SK-N-SH treated with all-trans-retinoic acid at 6 μM for 48 hours (cell line): ENCODE measurements at regions not wholly inside any gene's neighbourhood (a gene's known extent, or its start where the extent isn't known, plus 50 kb on each side); places are given as distances from the start of the nearest gene placed in this dataset.

Experiments used
- ATAC-seq: fragments of 200-7000 bp; cut with Tn5 transposase; 3 replicates; pipeline ENCODE4 v1.9.1; 2020; ENCODE audit warnings: mild to moderate bottlenecking, moderate library complexity
- BACH2 ChIP-seq: fragments of 250-450 bp; sonication (Bioruptor Pico); IDR thresholded peaks from 2 replicates; pipeline ENCODE4 v1.9.0; 2021; ENCODE audit warnings: mild to moderate bottlenecking, borderline replicate concordance
- CREB5 ChIP-seq: fragments of 250-450 bp; sonication (Bioruptor Pico); IDR thresholded peaks from 2 replicates; pipeline ENCODE4 v1.5.1; 2020; ENCODE audit warnings: low read depth, mild to moderate bottlenecking, moderate library complexity
- CSDC2 ChIP-seq: fragments of 250-450 bp; sonication (Bioruptor Pico); IDR thresholded peaks from 2 replicates; pipeline ENCODE4 v1.5.0; 2020; ENCODE audit warnings: mild to moderate bottlenecking, moderate library complexity
- GLIS3 ChIP-seq: fragments of 250-450 bp; sonication (Bioruptor Pico); IDR thresholded peaks from 2 replicates; pipeline ENCODE4 v1.5.0; 2020; ENCODE audit warnings: mild to moderate bottlenecking, moderate library complexity
- ISL1 ChIP-seq: fragments of 250-450 bp; sonication (Bioruptor Pico); IDR thresholded peaks from 2 replicates; pipeline ENCODE4 v2.1.2; 2022; ENCODE audit warnings: mild to moderate bottlenecking, moderate library complexity
- OSR1 ChIP-seq: fragments of 250-450 bp; sonication (Bioruptor Pico); IDR thresholded peaks from 2 replicates; pipeline ENCODE4 v1.8.0; 2022; ENCODE audit warnings: moderate library complexity, mild to moderate bottlenecking, inconsistent platforms
- PATZ1 ChIP-seq: fragments of 250-450 bp; sonication (Bioruptor Pico); IDR thresholded peaks from 2 replicates; pipeline ENCODE4 v1.8.0; 2020; ENCODE audit warnings: mild to moderate bottlenecking, moderate library complexity, borderline replicate concordance
- PPARA ChIP-seq: fragments of 250-450 bp; sonication (Bioruptor Pico); IDR thresholded peaks from 2 replicates; pipeline ENCODE4 v1.5.0; 2020; ENCODE audit warnings: mild to moderate bottlenecking, borderline replicate concordance
- RARB ChIP-seq: fragments of 250-450 bp; sonication (Bioruptor Pico); IDR thresholded peaks from 2 replicates; pipeline ENCODE4 v1.8.0; 2021; ENCODE audit warnings: mild to moderate bottlenecking, moderate library complexity
- TCF4 ChIP-seq: fragments of 250-450 bp; sonication (Bioruptor Pico); IDR thresholded peaks from 2 replicates; pipeline ENCODE4 v1.8.0; 2021; ENCODE audit warnings: mild to moderate bottlenecking, moderate library complexity, borderline replicate concordance
- TOX ChIP-seq: fragments of 250-450 bp; sonication (Bioruptor Pico); IDR thresholded peaks from 2 replicates; pipeline ENCODE4 v1.8.0; 2021; ENCODE audit warnings: mild to moderate bottlenecking, moderate library complexity, borderline replicate concordance
- TSHZ2 ChIP-seq: fragments of 250-450 bp; sonication (Bioruptor Pico); IDR thresholded peaks from 2 replicates; pipeline ENCODE4 v1.5.0; 2020; ENCODE audit warnings: mild to moderate bottlenecking, moderate library complexity
- ZC3H10 ChIP-seq: fragments of 250-450 bp; sonication (Bioruptor Pico); IDR thresholded peaks from 2 replicates; pipeline ENCODE4 v1.5.1; 2021; ENCODE audit warnings: mild to moderate bottlenecking, moderate library complexity
- ZFP3 ChIP-seq: fragments of 250-450 bp; sonication (Bioruptor Pico); IDR thresholded peaks from 2 replicates; pipeline ENCODE4 v1.5.0; 2020; ENCODE audit warnings: mild to moderate bottlenecking, moderate library complexity
- ZFP30 ChIP-seq: fragments of 450-650 bp; formaldehyde crosslinking; IDR thresholded peaks from 2 replicates; pipeline ENCODE4 v1.5.0; 2022; ENCODE audit warnings: mild to moderate bottlenecking, moderate library complexity
- ZNF565 ChIP-seq: fragments of 450-650 bp; formaldehyde crosslinking; conservative IDR thresholded peaks from 2 replicates; pipeline ENCODE4 v1.5.0; 2020; ENCODE audit warnings: low read depth, mild to moderate bottlenecking, moderate library complexity
- ZNF70 ChIP-seq: fragments of 450-650 bp; formaldehyde crosslinking; IDR thresholded peaks from 2 replicates; pipeline ENCODE4 v1.5.0; 2020; ENCODE audit warnings: mild to moderate bottlenecking, moderate library complexity
- ZNF8 ChIP-seq: fragments of 450-650 bp; formaldehyde crosslinking; IDR thresholded peaks from 2 replicates; pipeline ENCODE4 v1.5.0; 2020; ENCODE audit warnings: mild to moderate bottlenecking, moderate library complexity
- TF ChIP-seq, protein P1 (sequence below): fragments of 250-450 bp; sonication (Bioruptor Pico); IDR thresholded peaks from 2 replicates; pipeline ENCODE4 v1.5.1; 2021; ENCODE audit warnings: mild to moderate bottlenecking, moderate library complexity

DNA sequence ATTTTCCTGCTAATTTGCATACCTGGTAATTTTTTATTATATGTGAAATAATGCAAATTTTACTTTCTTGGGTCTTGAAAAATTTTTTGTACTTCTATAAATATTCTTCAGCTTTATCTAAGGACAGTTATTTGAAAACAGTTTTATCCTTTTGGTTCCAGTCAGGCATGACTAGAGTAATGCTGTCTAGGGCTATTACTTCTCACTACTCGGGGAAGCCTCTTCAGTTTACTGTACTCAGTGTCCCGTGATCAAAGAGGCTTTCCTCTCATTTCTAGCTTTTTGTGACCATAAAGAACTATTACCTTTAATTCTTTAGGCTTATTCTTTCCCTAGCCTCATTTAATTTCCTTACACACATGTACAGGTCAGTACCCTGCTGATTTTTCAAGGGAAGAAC lies 153.8 kb upstream of the HDAC9 start:
- ATAC-seq = no peak
- TF ChIP-seq, protein P1, sequence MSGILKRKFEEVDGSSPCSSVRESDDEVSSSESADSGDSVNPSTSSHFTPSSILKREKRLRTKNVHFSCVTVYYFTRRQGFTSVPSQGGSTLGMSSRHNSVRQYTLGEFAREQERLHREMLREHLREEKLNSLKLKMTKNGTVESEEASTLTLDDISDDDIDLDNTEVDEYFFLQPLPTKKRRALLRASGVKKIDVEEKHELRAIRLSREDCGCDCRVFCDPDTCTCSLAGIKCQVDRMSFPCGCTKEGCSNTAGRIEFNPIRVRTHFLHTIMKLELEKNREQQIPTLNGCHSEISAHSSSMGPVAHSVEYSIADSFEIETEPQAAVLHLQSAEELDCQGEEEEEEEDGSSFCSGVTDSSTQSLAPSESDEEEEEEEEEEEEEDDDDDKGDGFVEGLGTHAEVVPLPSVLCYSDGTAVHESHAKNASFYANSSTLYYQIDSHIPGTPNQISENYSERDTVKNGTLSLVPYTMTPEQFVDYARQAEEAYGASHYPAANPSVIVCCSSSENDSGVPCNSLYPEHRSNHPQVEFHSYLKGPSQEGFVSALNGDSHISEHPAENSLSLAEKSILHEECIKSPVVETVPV (CRISPR knock-in tag) = no peak
- TF ChIP-seq ZNF565 (CRISPR knock-in tag) = no peak
- TF ChIP-seq OSR1 (CRISPR knock-in tag) = no peak
- no peak for TF ChIP-seq ZFP30 (CRISPR knock-in tag)
- no peak for TF ChIP-seq TCF4 (CRISPR knock-in tag)
- no peak for TF ChIP-seq TSHZ2 (CRISPR knock-in tag)
- no peak for TF ChIP-seq ZNF8 (CRISPR knock-in tag)
- TF ChIP-seq ZFP3 (CRISPR knock-in tag) = no peak
- TF ChIP-seq TOX (CRISPR knock-in tag) = no peak
- TF ChIP-seq PPARA (CRISPR knock-in tag) = no peak
- no peak for TF ChIP-seq BACH2 (CRISPR knock-in tag)
- no peak for TF ChIP-seq RARB (CRISPR knock-in tag)
- TF ChIP-seq GLIS3 (CRISPR knock-in tag) = no peak
- no peak for TF ChIP-seq ISL1 (CRISPR knock-in tag)
- TF ChIP-seq PATZ1 (CRISPR knock-in tag) = no peak

- TF ChIP-seq TSHZ2 (CRISPR knock-in tag) (no peak), TCF4 (CRISPR knock-in tag) (no peak), CREB5 (no peak), ZNF70 (no peak), ZNF565 (CRISPR knock-in tag) (no peak), PPARA (CRISPR knock-in tag) (no peak), CSDC2 (CRISPR knock-in tag) (no peak), ZFP30 (CRISPR knock-in tag) (no peak), ZC3H10 (CRISPR knock-in tag) (no peak)
- TF ChIP-seq, protein P1 (CRISPR knock-in tag) = no peak
- TF ChIP-seq, all 23 proteins: peak for 0
- no peak for ATAC-seq
These were observed 152.5 kb upstream of the HDAC9 start for GRCh38 chr7:18343047-18343446.
